Astrocyte (in vitro differentiated cells and primary cell): ENCODE measurements at regions not wholly inside any gene's neighbourhood (a gene's known extent, or its start where the extent isn't known, plus 50 kb on each side); places are given as distances from the start of the nearest gene placed in this dataset.

Experiments used
- DNase-seq: peaks from one replicate; pipeline ENCODE4 v3.0.0-alpha.2; 2010; ENCODE audit warnings: low read depth
- FAIRE-seq: peaks from 2 replicates; lab custom pipeline; 2011; peaks lifted over from hg19 to GRCh38; lab: Jason Lieb, UNC
- H2AFZ ChIP-seq: 2 replicates; pipeline ENCODE4 v1.6.0; 2012; ENCODE audit warnings: low read depth, low read length, inconsistent platforms
- H3K27ac ChIP-seq: 2 replicates; pipeline ENCODE4 v1.5.1; 2011; ENCODE audit warnings: low read depth, low read length, inconsistent platforms
- H3K27me3 ChIP-seq: 2 replicates; pipeline ENCODE4 v1.6.0; 2011; ENCODE audit warnings: low read length, inconsistent platforms; ENCODE audit not compliant: insufficient read depth
- H3K36me3 ChIP-seq: 2 replicates; pipeline ENCODE4 v1.5.1; 2011; ENCODE audit warnings: low read length, inconsistent platforms; ENCODE audit not compliant: insufficient read depth
- H3K4me1 ChIP-seq: 2 replicates; pipeline ENCODE4 v1.5.1; 2011; ENCODE audit warnings: low read length, inconsistent platforms; ENCODE audit not compliant: insufficient read depth
- H3K4me2 ChIP-seq: 2 replicates; pipeline ENCODE4 v1.6.0; 2012; ENCODE audit warnings: low read length, inconsistent platforms
- H3K4me3 ChIP-seq: 2 replicates; pipeline ENCODE4 v1.5.1; 2011; ENCODE audit warnings: low read depth, mild to moderate bottlenecking, low read length, inconsistent platforms; ENCODE audit not compliant: insufficient read depth
- H3K79me2 ChIP-seq: 2 replicates; pipeline ENCODE4 v1.6.0; 2012; ENCODE audit warnings: mild to moderate bottlenecking, low read length, inconsistent platforms; ENCODE audit not compliant: insufficient read depth
- H3K9ac ChIP-seq: 2 replicates; pipeline ENCODE4 v1.6.0; 2012; ENCODE audit warnings: mild to moderate bottlenecking, low read length, inconsistent platforms
- H3K9me3 ChIP-seq: 2 replicates; pipeline ENCODE4 v1.5.1; 2012; ENCODE audit warnings: low read depth, mild to moderate bottlenecking, low read length, inconsistent platforms; ENCODE audit not compliant: insufficient read depth
- H4K20me1 ChIP-seq: 2 replicates; pipeline ENCODE4 v1.6.0; 2012; ENCODE audit warnings: low read length, inconsistent platforms; ENCODE audit not compliant: insufficient read depth
- H3K27ac Mint-ChIP-seq: one replicate; pipeline ENCODE4 v1.8.0; 2021; ENCODE audit warnings: mild to moderate bottlenecking, mixed read lengths; ENCODE audit not compliant: unreplicated experiment
- H3K27me3 Mint-ChIP-seq: one replicate; pipeline ENCODE4 v1.8.0; 2021; ENCODE audit warnings: low read depth, mixed read lengths; ENCODE audit not compliant: unreplicated experiment
- H3K36me3 Mint-ChIP-seq: one replicate; pipeline ENCODE4 v1.8.0; 2021; ENCODE audit warnings: low read depth, mixed read lengths; ENCODE audit not compliant: unreplicated experiment
- H3K4me1 Mint-ChIP-seq: one replicate; pipeline ENCODE4 v1.8.0; 2021; ENCODE audit warnings: low read depth, mixed read lengths; ENCODE audit not compliant: unreplicated experiment
- H3K4me3 Mint-ChIP-seq: one replicate; pipeline ENCODE4 v1.8.0; 2021; ENCODE audit warnings: mild to moderate bottlenecking, moderate library complexity, mixed read lengths; ENCODE audit not compliant: unreplicated experiment
- H3K9me3 Mint-ChIP-seq: one replicate; pipeline ENCODE4 v1.8.0; 2021; ENCODE audit warnings: mild to moderate bottlenecking, mixed read lengths; ENCODE audit not compliant: unreplicated experiment
- CTCF ChIP-seq: IDR thresholded peaks from 2 replicates; pipeline ENCODE4 v1.5.1; 2011; ENCODE audit warnings: low read depth, mild to moderate bottlenecking, inconsistent platforms, low read length, moderate library complexity; ENCODE audit not compliant: insufficient read depth
- EZH2 ChIP-seq: IDR thresholded peaks from 2 replicates; pipeline ENCODE4 v1.6.1; 2012; ENCODE audit warnings: mild to moderate bottlenecking, low read length, inconsistent platforms; ENCODE audit not compliant: insufficient read depth

- Histone ChIP-seq H4K20me1 (no peaks in the 10 kb centered on the region), H3K4me2 (no peak overlapping the region), H3K79me2 (no peaks in the 10 kb centered on the region), H3K9ac (no peak overlapping the region), H3K27ac (no peak overlapping the region), H3K4me3 (no peak overlapping the region), H3K36me3 (no peaks in the 10 kb centered on the region), H3K9me3 (no peaks in the 10 kb centered on the region), H2AFZ (no peak overlapping the region), H3K4me1 (no peaks in the 10 kb centered on the region), H3K27me3 (peaks cover 2% of the 10 kb centered on the region)
- Mint-ChIP-seq H3K36me3 (peaks cover 9% of the 10 kb centered on the region), H3K4me3 (no peak overlapping the region), H3K27ac (no peak overlapping the region), H3K27me3 (peaks cover 29% of the 10 kb centered on the region), H3K9me3 (peaks cover 6% of the 10 kb centered on the region), H3K4me1 (peaks cover 8% of the 10 kb centered on the region)
- no peak for FAIRE-seq
- no peak for TF ChIP-seq EZH2
- no peak for TF ChIP-seq CTCF
- DNase-seq = no peak
These were observed 72.6 kb upstream of the ASB18 start for GRCh38 chr2:236336575-236337464.

DNA sequence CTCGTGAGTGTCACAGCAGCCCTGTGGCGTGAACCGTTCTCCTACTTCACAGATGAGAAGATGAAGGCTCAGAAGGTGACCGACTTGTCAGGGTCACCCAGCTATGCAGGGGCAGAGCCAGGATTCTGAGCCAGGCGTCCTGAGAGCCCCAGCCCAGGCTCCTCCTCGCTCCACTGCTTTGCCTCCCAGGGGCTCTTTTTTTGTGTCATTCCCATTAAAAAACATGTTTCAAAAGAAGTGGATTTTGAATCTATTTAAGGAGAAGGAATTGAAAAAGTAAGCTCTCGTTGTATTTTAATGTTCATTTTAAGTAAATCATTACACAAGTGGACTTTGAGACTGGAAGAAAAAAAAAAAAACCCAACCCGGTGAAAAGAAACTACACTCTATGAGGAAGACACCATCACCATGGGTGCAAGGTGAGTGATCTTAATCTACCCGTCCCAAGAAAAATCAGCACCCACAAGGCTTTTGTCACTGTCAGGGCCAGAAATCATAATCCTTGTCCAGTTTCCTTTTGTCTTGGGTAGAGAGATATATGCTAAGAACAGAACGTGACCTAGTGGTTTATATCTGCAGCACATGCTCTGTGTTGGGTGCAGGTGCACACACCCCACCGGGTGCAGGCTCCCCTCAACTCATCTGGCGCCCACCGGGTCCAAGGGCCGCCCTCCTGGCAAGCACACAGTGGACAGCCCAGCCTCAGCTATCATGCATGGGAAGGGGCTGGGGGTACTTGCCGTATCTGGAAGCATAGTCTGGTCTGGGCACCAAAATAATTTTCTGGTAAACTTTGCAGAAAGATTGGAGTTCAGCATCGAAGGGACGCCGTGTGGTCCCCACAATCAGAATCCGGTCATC lies 73.5 kb upstream of the ASB18 start:
- Histone ChIP-seq H3K4me1 (no peaks in the 10 kb centered on the region), H3K27me3 (peaks cover 2% of the 10 kb centered on the region), H3K36me3 (no peaks in the 10 kb centered on the region), H3K4me2 (no peak overlapping the region), H3K9me3 (no peaks in the 10 kb centered on the region), H4K20me1 (no peaks in the 10 kb centered on the region), H2AFZ (no peak overlapping the region), H3K4me3 (no peak overlapping the region), H3K79me2 (no peaks in the 10 kb centered on the region), H3K9ac (no peak overlapping the region), H3K27ac (no peak overlapping the region)
- TF ChIP-seq EZH2 (no peak), CTCF (no peak)
- H3K9me3 Mint-ChIP-seq = peaks cover 6% of the 10 kb centered on the region
- DNase-seq = no peak
- H3K36me3 Mint-ChIP-seq = peaks cover 9% of the 10 kb centered on the region
- H3K4me1 Mint-ChIP-seq = peaks cover 8% of the 10 kb centered on the region
- peaks cover 29% of the 10 kb centered on the region for H3K27me3 Mint-ChIP-seq
- H3K4me3 Mint-ChIP-seq = no peak overlapping the region
- FAIRE-seq = no peak
- H3K27ac Mint-ChIP-seq = no peak overlapping the region
